HEK293 (cell line): ENCODE measurements at regions not wholly inside any gene's neighbourhood (a gene's known extent, or its start where the extent isn't known, plus 50 kb on each side); places are given as distances from the start of the nearest gene placed in this dataset.
"Not testable (repeated sequence)": the region's sequence is repeated elsewhere in the genome, so short reads cannot be mapped to it uniquely, and the experiment has no call there.

Source experiments
- CTCF ChIA-PET: fragments of 350-600 bp; formaldehyde crosslinking; extraction: SDS; loops from one replicate; lab custom pipeline; 2021; ENCODE audit warnings: antibody characterized with exemption; lab: Yijun Ruan, JAX
- POLR2A ChIA-PET: fragments of 300-600 bp; formaldehyde crosslinking; extraction: SDS; loops from one replicate; lab custom pipeline; 2020; ENCODE audit warnings: antibody characterized with exemption, inconsistent platforms; lab: Yijun Ruan, JAX
- H3K27ac ChIP-seq: fragments of 200-500 bp; sonication (Bioruptor generic); 2 replicates; pipeline ENCODE4 v1.5.1; 2014; ENCODE audit warnings: low read depth, low read length, control low read depth, inconsistent platforms; ENCODE audit errors: extremely low read depth
- H3K36me3 ChIP-seq, 2 experiments: fragments of 200-500 bp in 1 of 2; sonication (Bioruptor generic) in 1 of 2; 1 replicate in 1 of 2; 2 replicates in 1 of 2; pipeline ENCODE4 v1.5.1; 2014 to 2017; ENCODE audit warnings: inconsistent platforms in 2 of 2, low read length in 2 of 2; ENCODE audit not compliant: control insufficient read depth in 2 of 2, insufficient read depth in 1 of 2
- H3K4me1 ChIP-seq: fragments of 200-500 bp; sonication (Bioruptor generic); 2 replicates; pipeline ENCODE4 v1.5.1; 2014; ENCODE audit warnings: mild to moderate bottlenecking, low read length, inconsistent platforms; ENCODE audit not compliant: control insufficient read depth, insufficient read depth
- H3K4me3 ChIP-seq: 2 replicates; pipeline ENCODE4 v1.5.1; 2011; ENCODE audit warnings: low read depth, mild to moderate bottlenecking, control low read depth, low read length, moderate library complexity
- H3K9me3 ChIP-seq: fragments of 200-500 bp; sonication (Bioruptor generic); 2 replicates; pipeline ENCODE4 v1.5.1; 2014; ENCODE audit warnings: low read depth, low read length, inconsistent platforms; ENCODE audit not compliant: control insufficient read depth, insufficient read depth
- BCL11B ChIP-seq: fragments of 450-650 bp; formaldehyde crosslinking; IDR thresholded peaks from 2 replicates; pipeline ENCODE4 v1.5.1; 2016; ENCODE audit warnings: low read depth, missing biosample characterization, missing genetic modification characterization
- BCL6B ChIP-seq: fragments of 450-650 bp; formaldehyde crosslinking; IDR thresholded peaks from 2 replicates; pipeline ENCODE4 v1.5.1; 2017; ENCODE audit warnings: missing biosample characterization, missing genetic modification characterization
- CTCF ChIP-seq: fragments of 450-650 bp; formaldehyde crosslinking; IDR thresholded peaks from 2 replicates; pipeline ENCODE4 v1.5.1; 2016; ENCODE audit warnings: missing biosample characterization, missing genetic modification characterization
- FEZF1 ChIP-seq: fragments of 450-650 bp; formaldehyde crosslinking; IDR thresholded peaks from 2 replicates; pipeline ENCODE4 v1.5.1; 2016; ENCODE audit warnings: missing biosample characterization, missing genetic modification characterization
- GFI1B ChIP-seq: fragments of 450-650 bp; formaldehyde crosslinking; IDR thresholded peaks from 2 replicates; pipeline ENCODE4 v1.5.1; 2016; ENCODE audit warnings: missing biosample characterization, missing genetic modification characterization
- PRDM10 ChIP-seq: fragments of 450-650 bp; formaldehyde crosslinking; IDR thresholded peaks from 2 replicates; pipeline ENCODE4 v1.5.1; 2016; ENCODE audit warnings: missing biosample characterization, missing genetic modification characterization
- YY1 ChIP-seq: fragments of 450-650 bp; formaldehyde crosslinking; IDR thresholded peaks from 2 replicates; pipeline ENCODE4 v1.5.1; 2018; ENCODE audit warnings: missing biosample characterization, missing genetic modification characterization
- ZBTB21 ChIP-seq: fragments of 450-650 bp; formaldehyde crosslinking; IDR thresholded peaks from 2 replicates; pipeline ENCODE4 v1.5.1; 2017; ENCODE audit warnings: missing biosample characterization, missing genetic modification characterization
- ZBTB26 ChIP-seq: fragments of 450-650 bp; formaldehyde crosslinking; optimal IDR thresholded peaks from 2 replicates; pipeline ENCODE3; 2016; ENCODE audit warnings: missing biosample characterization, mild to moderate bottlenecking, missing genetic modification characterization
- ZBTB8A ChIP-seq: fragments of 450-650 bp; formaldehyde crosslinking; IDR thresholded peaks from 2 replicates; pipeline ENCODE4 v1.5.1; 2016; ENCODE audit warnings: missing biosample characterization, missing genetic modification characterization
- ZFP69B ChIP-seq: fragments of 450-650 bp; formaldehyde crosslinking; IDR thresholded peaks from 2 replicates; pipeline ENCODE4 v1.5.1; 2016; ENCODE audit warnings: missing biosample characterization, missing genetic modification characterization
- ZNF18 ChIP-seq: fragments of 450-650 bp; formaldehyde crosslinking; IDR thresholded peaks from 2 replicates; pipeline ENCODE4 v1.5.1; 2016; ENCODE audit warnings: missing biosample characterization, missing genetic modification characterization
- ZNF202 ChIP-seq: fragments of 450-650 bp; formaldehyde crosslinking; IDR thresholded peaks from 2 replicates; pipeline ENCODE4 v1.5.1; 2016; ENCODE audit warnings: missing biosample characterization, missing genetic modification characterization, borderline replicate concordance
- ZNF239 ChIP-seq: fragments of 450-650 bp; formaldehyde crosslinking; IDR thresholded peaks from 2 replicates; pipeline ENCODE4 v1.5.1; 2016; ENCODE audit warnings: missing biosample characterization, missing genetic modification characterization
- ZNF324 ChIP-seq: fragments of 450-650 bp; formaldehyde crosslinking; IDR thresholded peaks from 2 replicates; pipeline ENCODE4 v1.5.1; 2016; ENCODE audit warnings: missing biosample characterization, missing genetic modification characterization
- ZNF585B ChIP-seq: fragments of 450-650 bp; formaldehyde crosslinking; IDR thresholded peaks from 2 replicates; pipeline ENCODE4 v1.5.1; 2016; ENCODE audit warnings: missing biosample characterization, missing genetic modification characterization
- ZNF843 ChIP-seq: fragments of 450-650 bp; formaldehyde crosslinking; IDR thresholded peaks from 2 replicates; pipeline ENCODE4 v1.5.1; 2016; ENCODE audit warnings: missing biosample characterization, missing genetic modification characterization
- ZSCAN16 ChIP-seq: fragments of 450-650 bp; formaldehyde crosslinking; IDR thresholded peaks from 2 replicates; pipeline ENCODE4 v1.5.1; 2016; ENCODE audit warnings: missing biosample characterization, missing genetic modification characterization
- ZXDB ChIP-seq: fragments of 450-650 bp; formaldehyde crosslinking; IDR thresholded peaks from 2 replicates; pipeline ENCODE4 v1.5.1; 2016; ENCODE audit warnings: missing biosample characterization, missing genetic modification characterization

- TF ChIP-seq ZNF239 (tag by site-specific recombination): no peak
- TF ChIP-seq CTCF (tag by site-specific recombination): no peak
- no peak for TF ChIP-seq ZNF585B (tag by site-specific recombination)
- TF ChIP-seq FEZF1 (tag by site-specific recombination): no peak
- no peak for TF ChIP-seq PRDM10 (tag by site-specific recombination)
Observed at GRCh38 chr4:132346016-132346415, 803.1 kb upstream of the PCDH10 start (continued).

GRCh38 chr4:132351606-132352005, 797.5 kb upstream of the PCDH10 start:
- H3K36me3 ChIP-seq, H3K4me1 ChIP-seq, CTCF ChIA-PET, H3K4me3 ChIP-seq, H3K9me3 ChIP-seq, H3K27ac ChIP-seq, POLR2A ChIA-PET: not testable (repeated sequence)

- ChIA-PET POLR2A (no interaction called here), CTCF (no interaction called here)
- Histone ChIP-seq H3K36me3 (no peaks in the 10 kb centered on the region), H3K4me3 (no peak overlapping the region), H3K9me3 (no peaks in the 10 kb centered on the region), H3K27ac (no peak overlapping the region), H3K4me1 (no peaks in the 10 kb centered on the region)
- no peak for TF ChIP-seq ZNF202 (tag by site-specific recombination)
- no peak for TF ChIP-seq ZBTB8A
- TF ChIP-seq YY1 (tag by site-specific recombination): no peak
- TF ChIP-seq BCL11B (tag by site-specific recombination): no peak
- no peak for TF ChIP-seq BCL6B (tag by site-specific recombination)
Observed at GRCh38 chr4:132382243-132382642, 766.9 kb upstream of the PCDH10 start.

- POLR2A ChIA-PET: no interaction called here
- Histone ChIP-seq H3K9me3 (no peaks in the 10 kb centered on the region), H3K4me1 (no peaks in the 10 kb centered on the region), H3K27ac (no peak overlapping the region), H3K4me3 (no peak overlapping the region), H3K36me3 (no peaks in the 10 kb centered on the region)
- CTCF ChIA-PET: no interaction called here
- TF ChIP-seq ZNF324: no peak
- TF ChIP-seq ZBTB26: no peak
- TF ChIP-seq ZNF202 (tag by site-specific recombination): no peak
- no peak for TF ChIP-seq ZFP69B (tag by site-specific recombination)
- TF ChIP-seq ZXDB (tag by site-specific recombination): no peak
- no peak for TF ChIP-seq ZNF843 (tag by site-specific recombination)
- TF ChIP-seq ZBTB21 (tag by site-specific recombination): no peak
- no peak for TF ChIP-seq ZNF18 (tag by site-specific recombination)
- no peak for TF ChIP-seq GFI1B (tag by site-specific recombination)
- no peak for TF ChIP-seq ZBTB8A
- TF ChIP-seq ZSCAN16 (tag by site-specific recombination): no peak
Observed at GRCh38 chr4:132383571-132384199, 765.4 kb upstream of the PCDH10 start.
